ENCODE measurements at regions not wholly inside any gene's neighbourhood (a gene's known extent, or its start where the extent isn't known, plus 50 kb on each side); places are given as distances from the start of the nearest gene placed in this dataset.

GRCh38 chr15:47616876-47617275 lies 100.4 kb upstream of the SEMA6D start:
- no peak for DNase-seq (ENCODE audit: low spot score)

- DNase-seq (ENCODE audit: low spot score) = no peak
Measured at GRCh38 chr15:47618241-47618640, 99.1 kb upstream of the SEMA6D start.

GRCh38 chr15:47620960-47621681 lies 96.2 kb upstream of the SEMA6D start:
- no peak for DNase-seq (ENCODE audit: low spot score)

- no peak for DNase-seq (ENCODE audit: low spot score)
Measured at GRCh38 chr15:47622055-47622454, 95.2 kb upstream of the SEMA6D start.

- no peak for DNase-seq (ENCODE audit: low spot score)
Measured at GRCh38 chr15:47624503-47624902, 92.8 kb upstream of the SEMA6D start.

- DNase-seq (ENCODE audit: low spot score) = no peak
Measured at GRCh38 chr15:47639042-47639441, 78.3 kb upstream of the SEMA6D start.

- no peak for DNase-seq (ENCODE audit: low spot score)
Measured at GRCh38 chr15:47640079-47640478, 77.2 kb upstream of the SEMA6D start.

- no peak for DNase-seq (ENCODE audit: low spot score)
Measured at GRCh38 chr15:47640901-47641300, 76.4 kb upstream of the SEMA6D start.

- no peak for DNase-seq (ENCODE audit: low spot score)
Measured at GRCh38 chr15:47644722-47645121, 72.6 kb upstream of the SEMA6D start.

GRCh38 chr15:47650564-47650963 lies 66.7 kb upstream of the SEMA6D start:
- no peak for DNase-seq (ENCODE audit: low spot score)

GRCh38 chr15:47652328-47652727 lies 65.0 kb upstream of the SEMA6D start:
- no peak for DNase-seq (ENCODE audit: low spot score)

GRCh38 chr15:47652844-47653243 lies 64.5 kb upstream of the SEMA6D start:
- no peak for DNase-seq (ENCODE audit: low spot score)

GRCh38 chr15:47661661-47662180 lies 55.6 kb upstream of the SEMA6D start:
- DNase-seq (ENCODE audit: low spot score) = no peak

GRCh38 chr15:47663101-47663500 lies 54.2 kb upstream of the SEMA6D start:
- DNase-seq (ENCODE audit: low spot score) = no peak
